HepG2 (cell line): ENCODE measurements at regions not wholly inside any gene's neighbourhood (a gene's known extent, or its start where the extent isn't known, plus 50 kb on each side); places are given as distances from the start of the nearest gene placed in this dataset.

Experiments used
- AHDC1 ChIP-seq: sonication (generic); formaldehyde crosslinking; IDR thresholded peaks from 2 replicates; pipeline ENCODE4 v1.5.1; 2020; ENCODE audit warnings: mild to moderate bottlenecking, missing genetic modification reagents, borderline replicate concordance
- ATAD3A ChIP-seq: sonication (generic); formaldehyde crosslinking; IDR thresholded peaks from 2 replicates; pipeline ENCODE4 v1.4.0; 2020; ENCODE audit warnings: missing genetic modification reagents
- EHMT2 ChIP-seq: fragments of 200-600 bp; sonication (generic); IDR thresholded peaks from 2 replicates; pipeline ENCODE4 v1.7.0; 2017; ENCODE audit warnings: antibody characterized with exemption, low read depth, low read length, borderline replicate concordance
- GLMP ChIP-seq: sonication (generic); formaldehyde crosslinking; IDR thresholded peaks from 2 replicates; pipeline ENCODE4 v1.9.0; 2021; ENCODE audit warnings: missing genetic modification reagents, mild to moderate bottlenecking, borderline replicate concordance
- HIVEP1 ChIP-seq: sonication (generic); formaldehyde crosslinking; IDR thresholded peaks from 2 replicates; pipeline ENCODE4 v1.4.0; 2020; ENCODE audit warnings: mild to moderate bottlenecking, missing genetic modification reagents
- HNRNPH1 ChIP-seq: fragments of 200-400 bp; formaldehyde crosslinking; optimal IDR thresholded peaks from 2 replicates; pipeline ENCODE3; 2017; ENCODE audit warnings: mild to moderate bottlenecking, low read depth, low read length
- KLF6 ChIP-seq: IDR thresholded peaks from 2 replicates; pipeline ENCODE4 v1.8.0; 2016; ENCODE audit warnings: missing biosample characterization, missing genetic modification reagents
- NCOR1 ChIP-seq: fragments of 200-600 bp; sonication (generic); IDR thresholded peaks from 2 replicates; pipeline ENCODE4 v1.7.0; 2017; ENCODE audit warnings: antibody characterized with exemption, low read length, borderline replicate concordance
- SAFB2 ChIP-seq: sonication (generic); formaldehyde crosslinking; IDR thresholded peaks from 2 replicates; pipeline ENCODE4 v1.5.1; 2020; ENCODE audit warnings: missing genetic modification reagents, low read depth, mild to moderate bottlenecking, borderline replicate concordance
- TCF7L2 ChIP-seq: IDR thresholded peaks from 2 replicates; pipeline ENCODE4 v1.6.1; 2011; ENCODE audit warnings: mild to moderate bottlenecking, low read depth, low read length, moderate library complexity
- ZBTB44 ChIP-seq: sonication (generic); formaldehyde crosslinking; IDR thresholded peaks from 2 replicates; pipeline ENCODE4 v1.4.0; 2020; ENCODE audit warnings: missing genetic modification reagents
- ZEB1 ChIP-seq: IDR thresholded peaks from 2 replicates; pipeline ENCODE4 v1.6.1; 2012; ENCODE audit warnings: mild to moderate bottlenecking, low read depth, inconsistent platforms; ENCODE audit not compliant: insufficient replicate concordance
- ZNF276 ChIP-seq: sonication (generic); formaldehyde crosslinking; IDR thresholded peaks from 2 replicates; pipeline ENCODE4 v1.4.0; 2020; ENCODE audit warnings: mild to moderate bottlenecking, low read depth, missing genetic modification reagents
- ZNF3 ChIP-seq: IDR thresholded peaks from 2 replicates; pipeline ENCODE4 v1.7.0; 2017; ENCODE audit warnings: inconsistent platforms
- ZNF691 ChIP-seq: sonication (generic); formaldehyde crosslinking; IDR thresholded peaks from 2 replicates; pipeline ENCODE4 v1.4.0; 2020; ENCODE audit warnings: missing genetic modification reagents, low read depth, mild to moderate bottlenecking, borderline replicate concordance
- ZNF710 ChIP-seq: sonication (generic); formaldehyde crosslinking; IDR thresholded peaks from 2 replicates; pipeline ENCODE4 v1.5.0; 2020; ENCODE audit warnings: mild to moderate bottlenecking, missing genetic modification reagents, borderline replicate concordance
- ZSCAN12 ChIP-seq: sonication (generic); formaldehyde crosslinking; IDR thresholded peaks from 2 replicates; pipeline ENCODE4 v1.9.0; 2021; ENCODE audit warnings: mild to moderate bottlenecking, missing genetic modification reagents

GRCh38 chr17:72397223-72397667 is 276.4 kb downstream of the SOX9 start (continued):
- no peak for TF ChIP-seq ZBTB44
- TF ChIP-seq ZNF691 (CRISPR knock-in tag), result no peak
- TF ChIP-seq ZSCAN12, result no peak
- no peak for TF ChIP-seq HNRNPH1
- TF ChIP-seq SAFB2, result no peak
- TF ChIP-seq ZNF710 (CRISPR knock-in tag), result peak; percentile 63; the same call in 1 of the 2 replicates
- no peak for TF ChIP-seq ZEB1
- TF ChIP-seq AHDC1 (CRISPR knock-in tag), result peak; percentile 89; the same call in 1 of the 2 replicates
- TF ChIP-seq ZNF276 (CRISPR knock-in tag), result no peak
- TF ChIP-seq GLMP (CRISPR knock-in tag), result no peak
- TF ChIP-seq EHMT2, result no peak; the same call in 1 of the 2 replicates
- 0 out of 2 replicates have a peak, but pooled peaks have one; percentile 62 for TF ChIP-seq ZNF3 (CRISPR knock-in tag)
- TF ChIP-seq KLF6 (CRISPR knock-in tag), result no peak
- peak; percentile 86 for TF ChIP-seq NCOR1
- no peak for TF ChIP-seq ATAD3A (CRISPR knock-in tag)
- TF ChIP-seq TCF7L2, result no peak
- no peak for TF ChIP-seq HIVEP1
